GM12865 (cell line): ENCODE measurements at regions not wholly inside any gene's neighbourhood (a gene's known extent, or its start where the extent isn't known, plus 50 kb on each side); places are given as distances from the start of the nearest gene placed in this dataset.

ENCODE experiments used
- DNase-seq: peaks from one replicate; pipeline ENCODE4 v3.0.0; 2010; ENCODE audit warnings: low read depth
- H3K4me3 ChIP-seq: 2 replicates; pipeline ENCODE4 v1.5.1; 2011; ENCODE audit warnings: mild to moderate bottlenecking, low read depth, low read length, control low read depth
- CTCF ChIP-seq: IDR thresholded peaks from 2 replicates; pipeline ENCODE4 v1.5.1; 2011; ENCODE audit warnings: low read length, control low read depth, low read depth, inconsistent platforms; ENCODE audit not compliant: insufficient read depth; ENCODE audit errors: missing control alignments

GRCh38 chr2:224109751-224110150, 70.7 kb upstream of the SERPINE2 start:
- H3K4me3 ChIP-seq: no peak overlapping the region
- no peak for TF ChIP-seq CTCF
- no peak for DNase-seq

GRCh38 chr2:224106794-224107193, 67.7 kb upstream of the SERPINE2 start:
- DNase-seq: no peak
- no peak overlapping the region for H3K4me3 ChIP-seq
- TF ChIP-seq CTCF: no peak

GRCh38 chr2:224104668-224105386, 65.7 kb upstream of the SERPINE2 start:
- DNase-seq: no peak
- TF ChIP-seq CTCF: no peak
- H3K4me3 ChIP-seq: no peak overlapping the region

GRCh38 chr2:224103651-224104050, 64.6 kb upstream of the SERPINE2 start:
- TF ChIP-seq CTCF: no peak
- no peak for DNase-seq

GRCh38 chr2:224102991-224103390, 63.9 kb upstream of the SERPINE2 start:
- no peak overlapping the region for H3K4me3 ChIP-seq
- no peak for DNase-seq
- TF ChIP-seq CTCF: no peak

More at GRCh38 chr2:224103651-224104050, 64.6 kb upstream of the SERPINE2 start:
- no peak overlapping the region for H3K4me3 ChIP-seq

- DNase-seq: no peak
- no peak overlapping the region for H3K4me3 ChIP-seq
- TF ChIP-seq CTCF: no peak
Measured at GRCh38 chr2:224101820-224102630, 62.9 kb upstream of the SERPINE2 start.
